ENCODE measurements at regions not wholly inside any gene's neighbourhood (a gene's known extent, or its start where the extent isn't known, plus 50 kb on each side); places are given as distances from the start of the nearest gene placed in this dataset.
A peak's percentile ranks its signal among the peaks of the same experiment; 100 is the strongest.

DNA sequence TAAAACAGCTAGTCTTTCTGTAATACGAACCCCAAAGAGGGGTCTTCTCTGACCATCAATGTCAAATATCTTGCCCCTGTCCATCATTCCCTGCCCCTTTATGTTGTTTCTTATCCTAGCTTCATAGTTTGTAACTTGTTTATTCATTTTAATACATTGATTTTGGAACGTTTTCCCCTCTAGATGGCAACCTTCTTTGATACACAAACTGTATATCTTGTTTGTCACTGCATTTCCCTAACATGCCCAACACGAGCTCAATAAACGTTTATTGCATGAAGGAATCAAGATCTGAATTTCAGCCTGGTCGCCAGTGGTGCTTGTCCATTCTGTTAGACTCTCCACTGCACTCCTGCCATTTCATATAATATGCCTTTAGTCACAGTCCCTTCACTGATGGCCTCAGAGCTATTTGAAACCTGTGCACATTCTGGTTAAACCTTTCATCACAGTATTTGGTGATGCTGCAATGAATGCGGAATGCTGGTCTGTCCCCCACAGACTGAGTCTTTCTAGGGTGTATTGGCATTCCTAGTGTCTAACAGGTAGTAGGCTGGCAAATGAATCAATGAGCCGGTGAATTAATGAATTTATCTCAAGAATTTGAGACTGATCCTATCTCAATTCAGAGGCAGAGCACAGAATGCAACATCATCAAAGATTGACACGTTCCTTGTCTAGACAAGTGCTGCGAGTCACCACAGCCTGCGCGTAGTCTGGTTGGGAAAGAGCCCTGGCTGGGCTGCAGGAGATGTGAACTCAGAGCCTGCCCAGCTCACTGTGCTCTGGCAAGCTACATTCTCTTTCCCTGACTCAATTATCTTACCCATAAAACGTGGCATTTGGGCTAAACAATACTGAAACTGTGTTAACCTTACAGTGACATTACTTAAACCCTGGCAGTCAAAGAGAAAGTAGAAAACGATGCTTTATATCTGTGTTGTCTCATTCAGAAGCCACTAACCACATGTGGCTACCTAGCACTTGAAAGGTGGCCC lies 55.2 kb upstream of the FRMD4A start:
- peak; percentile 78 for DNase-seq

- DNase-seq: no peak
Measured at GRCh38 chr10:14384915-14385314, 54.2 kb upstream of the FRMD4A start.

- no peak for DNase-seq
Measured at GRCh38 chr10:14384116-14384730, 53.5 kb upstream of the FRMD4A start.

GRCh38 chr10:14383266-14383665 lies 52.5 kb upstream of the FRMD4A start:
- no peak for DNase-seq

DNA sequence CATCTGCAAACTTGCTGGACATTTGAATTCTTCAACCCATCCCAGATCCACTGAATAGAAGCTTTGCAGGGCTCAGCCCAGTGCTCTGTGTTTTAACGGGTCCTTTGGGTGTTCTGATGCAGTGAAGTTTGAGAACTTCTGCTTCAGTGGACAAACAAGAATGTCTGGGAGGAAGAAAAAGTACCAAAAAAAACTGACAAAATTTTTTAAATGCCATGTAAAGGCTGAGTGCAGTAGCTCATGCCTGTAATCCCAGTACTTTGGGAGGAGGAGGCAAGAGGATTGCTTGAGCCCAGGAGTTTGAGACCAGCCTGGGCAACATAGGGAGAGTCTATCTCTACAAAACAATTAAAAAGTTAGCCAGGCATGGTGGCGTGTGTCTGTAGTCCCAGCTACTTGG lies 51.8 kb upstream of the FRMD4A start:
- no peak for DNase-seq

- peak; percentile 47 for DNase-seq
Measured at GRCh38 chr10:14382022-14382421, 51.3 kb upstream of the FRMD4A start.

- DNase-seq: no peak
Measured at GRCh38 chr10:14381475-14381874, 50.8 kb upstream of the FRMD4A start.

GRCh38 chr10:14380746-14381145 lies 50.0 kb upstream of the FRMD4A start:
- DNase-seq: no peak

All from activated CD4-positive, alpha-beta T cell treated with anti-CD3 and anti-CD28 coated beads for 48 hours (primary cell).